Renal cortex interstitium (tissue), 11 donors: ENCODE measurements at regions not wholly inside any gene's neighbourhood (a gene's known extent, or its start where the extent isn't known, plus 50 kb on each side); places are given as distances from the start of the nearest gene placed in this dataset.
"Not testable (repeated sequence)": the region's sequence is repeated elsewhere in the genome, so short reads cannot be mapped to it uniquely, and the experiment has no call there.

ENCODE experiments used
- DNase-seq, 11 donors: peaks; one replicate each; pipeline ENCODE4 v3.0.0-alpha.2; 2013; ENCODE audit warnings: low read depth in 9 of 11, low spot score in 4 of 11; ENCODE audit errors: extremely low read depth in 1 of 11

GRCh38 chr3:3504686-3505085 lies 294.5 kb upstream of the LRRN1 start:
- DNase-seq = no peak

- no peak for DNase-seq
Observed at GRCh38 chr3:3503411-3503810, 295.8 kb upstream of the LRRN1 start.

GRCh38 chr3:3499987-3500386 lies 299.2 kb upstream of the LRRN1 start:
- DNase-seq = no peak

- no peak for DNase-seq
Observed at GRCh38 chr3:3499012-3499562, 300.1 kb upstream of the LRRN1 start.

GRCh38 chr3:3495611-3496010 lies 303.6 kb upstream of the LRRN1 start:
- no peak for DNase-seq

GRCh38 chr3:3476669-3477068 lies 297.2 kb upstream of the CRBN start:
- DNase-seq = no peak

GRCh38 chr3:3468596-3468995 lies 289.1 kb upstream of the CRBN start:
- DNase-seq = no peak

GRCh38 chr3:3464131-3464530 lies 284.6 kb upstream of the CRBN start:
- DNase-seq = no peak

GRCh38 chr3:3461317-3461716 lies 281.8 kb upstream of the CRBN start:
- no peak for DNase-seq

- no peak for DNase-seq
Observed at GRCh38 chr3:3448468-3448867, 269.0 kb upstream of the CRBN start.

- no peak for DNase-seq
Observed at GRCh38 chr3:3447641-3448040, 268.1 kb upstream of the CRBN start.

- DNase-seq = no peak
Observed at GRCh38 chr3:3446251-3446650, 266.8 kb upstream of the CRBN start.

GRCh38 chr3:3443482-3443881 lies 264.0 kb upstream of the CRBN start:
- DNase-seq = no peak

GRCh38 chr3:3433711-3434110 lies 254.2 kb upstream of the CRBN start:
- DNase-seq = no peak

- DNase-seq = no peak
Observed at GRCh38 chr3:3429841-3430240, 250.3 kb upstream of the CRBN start.

- DNase-seq = not testable (repeated sequence)
Observed at GRCh38 chr3:3407707-3408106, 228.2 kb upstream of the CRBN start.

GRCh38 chr3:3405131-3405530 lies 225.6 kb upstream of the CRBN start:
- DNase-seq = no peak

GRCh38 chr3:3403700-3404099 lies 224.2 kb upstream of the CRBN start:
- DNase-seq = no peak

- DNase-seq = no peak
Observed at GRCh38 chr3:3392946-3393345, 213.5 kb upstream of the CRBN start.

- DNase-seq = no peak
Observed at GRCh38 chr3:3383461-3383860, 204.0 kb upstream of the CRBN start.

- DNase-seq = no peak
Observed at GRCh38 chr3:3372210-3372777, 192.8 kb upstream of the CRBN start.

GRCh38 chr3:3368306-3368705 lies 188.8 kb upstream of the CRBN start:
- no peak for DNase-seq
